Transverse colon (tissue), 4 donors: ENCODE measurements at regions not wholly inside any gene's neighbourhood (a gene's known extent, or its start where the extent isn't known, plus 50 kb on each side); places are given as distances from the start of the nearest gene placed in this dataset.

Experiments used
- CTCF ChIP-seq, 5 experiments: fragments of 200-600 bp in 3 of 5; fragments of 450-650 bp in 2 of 5; sonication (generic) in 3 of 5; IDR thresholded peaks; 1 replicate in 2 of 5; 2 replicates in 3 of 5; pipeline ENCODE4 v1.5.1; 2016 to 2017; ENCODE audit warnings: antibody characterized with exemption in 5 of 5, inconsistent platforms in 3 of 5, mild to moderate bottlenecking in 2 of 5, moderate library complexity in 1 of 5
- POLR2AphosphoS5 ChIP-seq, 3 donors: sonication (generic); formaldehyde crosslinking; IDR thresholded peaks; one replicate each; pipeline ENCODE4 v1.6.1; 2016; ENCODE audit warnings: antibody characterized with exemption in 3 of 3

GRCh38 chr2:39546937-39547336 lies 109.9 kb upstream of the MAP4K3 start:
- TF ChIP-seq CTCF (IDR thresholded peaks at IDR 0.05): no peak
- TF ChIP-seq POLR2AphosphoS5 (IDR thresholded peaks at IDR 0.05): no peak
